H1 (cell line): ENCODE measurements at regions not wholly inside any gene's neighbourhood (a gene's known extent, or its start where the extent isn't known, plus 50 kb on each side); places are given as distances from the start of the nearest gene placed in this dataset.
A peak's percentile ranks its signal among the peaks of the same experiment; 100 is the strongest.

Experiments
- CTCF ChIA-PET: fragments of 300-600 bp; sonication (Branson Sonifier 250); formaldehyde crosslinking; loops from one replicate; lab custom pipeline; 2021; ENCODE audit not compliant: partially characterized antibody; lab: Charles Lee
- POLR2A ChIA-PET: fragments of 300-600 bp; sonication (Branson Sonifier 250); formaldehyde crosslinking; loops from one replicate; lab custom pipeline; 2021; ENCODE audit warnings: inconsistent platforms; ENCODE audit not compliant: partially characterized antibody; lab: Charles Lee
- DNase-seq, 2 experiments: peaks; one replicate each; pipeline versions ENCODE4 v3.0.0 to v3.0.0-alpha.2; 2010 to 2022; ENCODE audit warnings: low spot score in 2 of 2, low read depth in 1 of 2, mixed read lengths in 1 of 2
- FAIRE-seq: peaks from 2 replicates; lab custom pipeline; 2011; peaks lifted over from hg19 to GRCh38; lab: Jason Lieb, UNC
- H2AFZ ChIP-seq: 2 replicates; pipeline ENCODE4 v1.8.1; 2012; ENCODE audit warnings: low read length, inconsistent platforms
- H2AK5ac ChIP-seq: 2 replicates; pipeline ENCODE4 v1.6.1; 2013; ENCODE audit warnings: low read depth, low read length
- H2BK120ac ChIP-seq: replicated peaks from 2 replicates; pipeline ENCODE3; 2013; ENCODE audit warnings: low read depth, low read length, inconsistent platforms
- H2BK12ac ChIP-seq: 2 replicates; pipeline ENCODE4 v1.6.1; 2013; ENCODE audit warnings: low read depth, low read length
- H2BK15ac ChIP-seq: 2 replicates; pipeline ENCODE4 v1.6.1; 2013; ENCODE audit warnings: low read length
- H2BK20ac ChIP-seq: 2 replicates; pipeline ENCODE4 v1.6.1; 2013; ENCODE audit warnings: low read length
- H2BK5ac ChIP-seq: 2 replicates; pipeline ENCODE4 v1.6.1; 2013; ENCODE audit warnings: low read depth, low read length
- H3K14ac ChIP-seq: 2 replicates; pipeline ENCODE4 v1.6.1; 2013; ENCODE audit warnings: inconsistent platforms; ENCODE audit not compliant: insufficient read length
- H3K18ac ChIP-seq: 2 replicates; pipeline ENCODE4 v1.6.1; 2013; ENCODE audit warnings: low read length; ENCODE audit errors: extremely low read depth
- H3K23ac ChIP-seq: 2 replicates; pipeline ENCODE4 v1.6.1; 2013; ENCODE audit warnings: inconsistent platforms; ENCODE audit not compliant: insufficient read length
- H3K23me2 ChIP-seq: 2 replicates; pipeline ENCODE4 v1.6.1; 2013; ENCODE audit warnings: low read depth, low read length
- H3K27ac ChIP-seq: 2 replicates; pipeline ENCODE4 v1.6.1; 2011; ENCODE audit warnings: low read depth, low read length, inconsistent platforms
- H3K27me3 ChIP-seq, 4 experiments: replicated peaks in 1 of 4; 1 replicate in 1 of 4; 2 replicates in 3 of 4; pipeline versions ENCODE4 v1.6.1 to v1.8.1; 2011 to 2013; ENCODE audit warnings: low read length in 3 of 4, mild to moderate bottlenecking in 3 of 4, inconsistent platforms in 2 of 4, mixed read lengths in 2 of 4, moderate library complexity in 1 of 4; ENCODE audit not compliant: control insufficient read depth in 3 of 4, insufficient read depth in 3 of 4; ENCODE audit errors: extremely low read depth in 1 of 4
- H3K36me3 ChIP-seq, 4 experiments: 2 replicates each; pipeline versions ENCODE4 v1.6.1 to v1.8.1; 2011 to 2013; ENCODE audit warnings: mild to moderate bottlenecking in 4 of 4, low read length in 3 of 4, moderate library complexity in 2 of 4, control low read depth in 1 of 4, inconsistent platforms in 1 of 4; ENCODE audit not compliant: insufficient read depth in 4 of 4, control insufficient read depth in 2 of 4
- H3K4ac ChIP-seq: replicated peaks from 2 replicates; pipeline ENCODE3; 2013; ENCODE audit warnings: low read length, low read depth, mixed read lengths, inconsistent platforms; ENCODE audit not compliant: insufficient read length
- H3K4me1 ChIP-seq, 4 experiments: replicated peaks in 1 of 4; 1 replicate in 1 of 4; 2 replicates in 3 of 4; pipeline versions ENCODE4 v1.6.1 to v1.8.1; 2011 to 2013; ENCODE audit warnings: low read length in 3 of 4, inconsistent platforms in 2 of 4, mixed read lengths in 1 of 4; ENCODE audit not compliant: insufficient read depth in 4 of 4, control insufficient read depth in 3 of 4
- H3K4me2 ChIP-seq, 2 experiments: 2 replicates each; pipeline versions ENCODE4 v1.6.1 to v1.8.1; 2011 to 2013; ENCODE audit warnings: low read depth in 2 of 2, low read length in 2 of 2, control low read depth in 1 of 2, inconsistent platforms in 1 of 2, mild to moderate bottlenecking in 1 of 2; ENCODE audit not compliant: insufficient read depth in 1 of 2
- H3K4me3 ChIP-seq, 4 experiments: fragments of 200-600, 300-600 bp in 1 of 4; sonication (generic), shearing (Covaris generic), sonication (Bioruptor Twin) in 1 of 4; 2 replicates each; pipeline versions ENCODE4 v1.5.1 to v1.8.1; 2011 to 2016; ENCODE audit warnings: low read length in 4 of 4, low read depth in 3 of 4, control low read depth in 2 of 4, inconsistent platforms in 2 of 4, mild to moderate bottlenecking in 2 of 4, mixed read lengths in 1 of 4, moderate library complexity in 1 of 4; ENCODE audit not compliant: insufficient read depth in 2 of 4; ENCODE audit errors: extremely low read depth in 1 of 4
- H3K56ac ChIP-seq: replicated peaks from 2 replicates; pipeline ENCODE3; 2013; ENCODE audit warnings: low read depth, mild to moderate bottlenecking, mixed read lengths, low read length, inconsistent platforms; ENCODE audit not compliant: insufficient read length
- H3K79me1 ChIP-seq: 2 replicates; pipeline ENCODE4 v1.6.1; 2013; ENCODE audit warnings: low read depth, low read length, control low read depth
- H3K79me2 ChIP-seq, 2 experiments: 2 replicates each; pipeline versions ENCODE4 v1.6.1 to v1.8.1; 2012 to 2013; ENCODE audit warnings: low read length in 2 of 2, mild to moderate bottlenecking in 2 of 2, inconsistent platforms in 1 of 2; ENCODE audit not compliant: insufficient read depth in 2 of 2, control insufficient read depth in 1 of 2
- H3K9ac ChIP-seq, 4 experiments: replicated peaks in 1 of 4; 1 replicate in 1 of 4; 2 replicates in 3 of 4; pipeline versions ENCODE4 v1.6.1 to v1.8.1; 2011 to 2013; ENCODE audit warnings: low read depth in 3 of 4, low read length in 3 of 4, control low read depth in 2 of 4, mild to moderate bottlenecking in 2 of 4, moderate library complexity in 2 of 4, inconsistent platforms in 1 of 4; ENCODE audit errors: extremely low read depth in 1 of 4
- H3K9me3 ChIP-seq, 2 experiments: 2 replicates each; pipeline versions ENCODE4 v1.6.1 to v1.8.1; 2012 to 2013; ENCODE audit warnings: mild to moderate bottlenecking in 2 of 2, moderate library complexity in 2 of 2, control low read depth in 1 of 2, inconsistent platforms in 1 of 2, low read depth in 1 of 2, low read length in 1 of 2, mixed read lengths in 1 of 2; ENCODE audit not compliant: insufficient read depth in 2 of 2
- H4K20me1 ChIP-seq, 2 experiments: replicated peaks in 1 of 2; 2 replicates each; pipeline versions ENCODE3 to v1.8.1; 2011 to 2013; ENCODE audit warnings: inconsistent platforms in 2 of 2, low read length in 2 of 2, mild to moderate bottlenecking in 1 of 2; ENCODE audit not compliant: insufficient read depth in 2 of 2, control insufficient read depth in 1 of 2
- H4K5ac ChIP-seq: 2 replicates; pipeline ENCODE4 v1.6.1; 2013; ENCODE audit warnings: low read length, low read depth, mixed read lengths, inconsistent platforms; ENCODE audit not compliant: insufficient read length
- H4K8ac ChIP-seq: 2 replicates; pipeline ENCODE4 v1.8.0; 2013; ENCODE audit warnings: mild to moderate bottlenecking, moderate library complexity, low read length, inconsistent platforms; ENCODE audit not compliant: insufficient read depth; ENCODE audit errors: extremely low read depth
- H4K91ac ChIP-seq: replicated peaks from 2 replicates; pipeline ENCODE3; 2013; ENCODE audit warnings: low read length, mixed read lengths, inconsistent platforms; ENCODE audit not compliant: insufficient read length
- E2F6 ChIP-seq: IDR thresholded peaks from 2 replicates; pipeline ENCODE4 v1.6.1; 2012; ENCODE audit warnings: inconsistent platforms
- GABPA ChIP-seq: IDR thresholded peaks from 2 replicates; pipeline ENCODE4 v1.6.1; 2011; ENCODE audit warnings: mild to moderate bottlenecking, low read length, moderate library complexity, borderline replicate concordance; ENCODE audit not compliant: insufficient read depth
- RXRA ChIP-seq: IDR thresholded peaks from 2 replicates; pipeline ENCODE4 v1.6.1; 2011; ENCODE audit warnings: low read depth, mild to moderate bottlenecking, low read length, moderate library complexity; ENCODE audit not compliant: insufficient read depth
- WGBS, 2 experiments: shearing (Covaris generic) in 1 of 2; methylation state at CpG; one replicate each; pipeline versions ENCODE4 v1.1.6 to v1.1.7; 2013 to 2015; ENCODE audit warnings: low lambda C conversion rate in 2 of 2, mixed read lengths in 2 of 2, inconsistent platforms in 1 of 2, low coverage in 1 of 2, missing lambda C conversion rate in 1 of 2; ENCODE audit not compliant: insufficient replicate concordance in 2 of 2, insufficient coverage in 1 of 2, insufficient read length in 1 of 2; ENCODE audit errors: extremely low coverage in 1 of 2, missing lambda C conversion rate in 1 of 2; 5-methylcytosine and 5-hydroxymethylcytosine counted together

- no peak for DNase-seq
- Histone ChIP-seq H2BK120ac (no peak overlapping the region), H2AFZ (no peak overlapping the region), H3K4me3 (no peak overlapping the region), H4K20me1 (peaks cover 31 to 46% of the 10 kb centered on the region in 2 experiments), H3K4ac (no peak overlapping the region), H3K36me3 (no peaks in the 10 kb centered on the region; a peak in 1 of 8 replicates), H3K27me3 (no peaks in the 10 kb centered on the region), H3K27ac (no peak overlapping the region), H3K14ac (no peak overlapping the region), H2BK15ac (no peak overlapping the region), H2BK20ac (no peak overlapping the region), H4K91ac (peak overlapping the region; percentile 44), H4K8ac (no peak overlapping the region; the same call in 1 of the 2 replicates), H3K9me3 (no peaks in the 10 kb centered on the region), H3K79me2 (peaks cover 10 to 99% of the 10 kb centered on the region in 2 experiments), H3K56ac (no peak overlapping the region), H3K79me1 (peaks cover 41% of the 10 kb centered on the region), H3K9ac (0 out of 7 replicates have a peak overlapping the region, but pooled peaks of 1 of the 4 experiments have one; percentile 19), H4K5ac (no peak overlapping the region), H3K4me1 (peaks cover 3 to 79% (median 55%) of the 10 kb centered on the region in 4 experiments), H3K23me2 (peaks cover 4% of the 10 kb centered on the region; the same call in 1 of the 2 replicates), H2BK12ac (peak overlapping the region; percentile 75; the same call in 1 of the 2 replicates), H2BK5ac (peak overlapping the region; percentile 75), H3K4me2 (0 out of 4 replicates have a peak overlapping the region, but pooled peaks of 1 of the 2 experiments have one; percentile 32), H3K23ac (no peak overlapping the region), H2AK5ac (0 out of 2 replicates have a peak overlapping the region, but pooled peaks have one; percentile 93), H3K18ac (peak overlapping the region; percentile 24)
- TF ChIP-seq RXRA (no peak), E2F6 (no peak), GABPA (no peak)
- ChIA-PET POLR2A (interaction anchor here (1.0 to 1.2 kb wide), 2 partner anchors 9 to 11 kb away, joined by 3 to 4 read pairs; no protein-coding TSS in a partner anchor), CTCF (interaction anchor here (0.6 to 5.5 kb wide), 7 partner anchors 9 to 265 kb away, joined by 3 to 39 read pairs (median 3); no protein-coding TSS in a partner anchor)
- 80% methylated on average over 29 of the region's 30 CpGs; no CpG with 5 or more reads in 1 of the 2 experiments for WGBS, 2 experiments
- no peak for FAIRE-seq
Measured at GRCh38 chr12:124506145-124506831, 61.1 kb downstream of the NCOR2 start.
